Calu3 (cell line): ENCODE measurements at regions not wholly inside any gene's neighbourhood (a gene's known extent, or its start where the extent isn't known, plus 50 kb on each side); places are given as distances from the start of the nearest gene placed in this dataset.

Source experiments
- BruUV-seq: library from RNA; stranded (reverse); fragments of 400-500 nt; replicated peaks from 2 replicates; lab custom pipeline; 2021; lab: Mats Ljungman, UMichigan
- CTCF ChIA-PET: fragments of 300-600 bp; sonication (Branson Sonifier 250); formaldehyde crosslinking; loops from one replicate; lab custom pipeline; 2022; ENCODE audit warnings: antibody characterized with exemption; lab: Charles Lee
- DNase-seq: peaks from one replicate; pipeline ENCODE4 v3.0.0; 2022
- H3K27ac Mint-ChIP-seq: one replicate; pipeline ENCODE4 v1.8.0; 2022; ENCODE audit warnings: mixed read lengths; ENCODE audit not compliant: unreplicated experiment
- H3K27me3 Mint-ChIP-seq: one replicate; pipeline ENCODE4 v1.8.0; 2022; ENCODE audit warnings: mixed read lengths; ENCODE audit not compliant: unreplicated experiment
- H3K36me3 Mint-ChIP-seq: one replicate; pipeline ENCODE4 v1.8.0; 2022; ENCODE audit warnings: mild to moderate bottlenecking, moderate library complexity, mixed read lengths; ENCODE audit not compliant: insufficient read depth, unreplicated experiment
- H3K4me1 Mint-ChIP-seq: one replicate; pipeline ENCODE4 v1.8.0; 2022; ENCODE audit warnings: mild to moderate bottlenecking, low read depth, mixed read lengths; ENCODE audit not compliant: unreplicated experiment
- H3K4me3 Mint-ChIP-seq: one replicate; pipeline ENCODE4 v1.8.0; 2022; ENCODE audit warnings: mild to moderate bottlenecking, low read depth, moderate library complexity, mixed read lengths; ENCODE audit not compliant: unreplicated experiment
- H3K9me3 Mint-ChIP-seq: one replicate; pipeline ENCODE4 v1.8.0; 2022; ENCODE audit warnings: low read depth, mixed read lengths; ENCODE audit not compliant: unreplicated experiment
- intact Hi-C: fragments of 100-400 bp; cut with micrococcal nuclease; formaldehyde crosslinking; loops from one replicate; pipeline ENCODE4 v1.10.0; 2022; ENCODE audit not compliant: unreplicated experiment
- TF ChIP-seq, protein P1 (sequence below): fragments of 200-600 bp; IDR thresholded peaks from one replicate; pipeline ENCODE4 v1.8.0; 2022; ENCODE audit warnings: antibody characterized with exemption; ENCODE audit not compliant: unreplicated experiment

DNA sequence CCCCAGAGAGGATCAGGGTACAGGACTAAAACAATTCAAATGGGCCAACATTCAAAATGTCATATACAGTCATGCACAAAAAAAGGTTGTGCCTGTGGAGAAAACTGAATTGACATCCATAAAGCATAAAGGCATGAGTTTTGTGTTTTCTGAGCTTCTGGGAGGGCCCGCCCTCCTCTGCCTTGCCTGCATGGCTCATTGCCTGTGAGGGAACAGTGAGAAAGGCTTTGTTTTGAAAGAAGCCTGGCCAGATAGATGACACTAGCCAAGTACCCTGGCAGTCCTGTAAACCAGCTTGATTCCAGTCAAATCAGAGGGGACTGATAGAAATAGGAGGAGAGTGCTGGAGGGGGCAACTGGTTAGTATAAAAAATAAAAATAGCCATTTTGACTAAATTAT is 194.3 kb downstream of the KIT start:
- CTCF ChIA-PET: no interaction called here
- TF ChIP-seq, protein P1, sequence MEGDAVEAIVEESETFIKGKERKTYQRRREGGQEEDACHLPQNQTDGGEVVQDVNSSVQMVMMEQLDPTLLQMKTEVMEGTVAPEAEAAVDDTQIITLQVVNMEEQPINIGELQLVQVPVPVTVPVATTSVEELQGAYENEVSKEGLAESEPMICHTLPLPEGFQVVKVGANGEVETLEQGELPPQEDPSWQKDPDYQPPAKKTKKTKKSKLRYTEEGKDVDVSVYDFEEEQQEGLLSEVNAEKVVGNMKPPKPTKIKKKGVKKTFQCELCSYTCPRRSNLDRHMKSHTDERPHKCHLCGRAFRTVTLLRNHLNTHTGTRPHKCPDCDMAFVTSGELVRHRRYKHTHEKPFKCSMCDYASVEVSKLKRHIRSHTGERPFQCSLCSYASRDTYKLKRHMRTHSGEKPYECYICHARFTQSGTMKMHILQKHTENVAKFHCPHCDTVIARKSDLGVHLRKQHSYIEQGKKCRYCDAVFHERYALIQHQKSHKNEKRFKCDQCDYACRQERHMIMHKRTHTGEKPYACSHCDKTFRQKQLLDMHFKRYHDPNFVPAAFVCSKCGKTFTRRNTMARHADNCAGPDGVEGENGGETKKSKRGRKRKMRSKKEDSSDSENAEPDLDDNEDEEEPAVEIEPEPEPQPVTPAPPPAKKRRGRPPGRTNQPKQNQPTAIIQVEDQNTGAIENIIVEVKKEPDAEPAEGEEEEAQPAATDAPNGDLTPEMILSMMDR: no peak

DNA sequence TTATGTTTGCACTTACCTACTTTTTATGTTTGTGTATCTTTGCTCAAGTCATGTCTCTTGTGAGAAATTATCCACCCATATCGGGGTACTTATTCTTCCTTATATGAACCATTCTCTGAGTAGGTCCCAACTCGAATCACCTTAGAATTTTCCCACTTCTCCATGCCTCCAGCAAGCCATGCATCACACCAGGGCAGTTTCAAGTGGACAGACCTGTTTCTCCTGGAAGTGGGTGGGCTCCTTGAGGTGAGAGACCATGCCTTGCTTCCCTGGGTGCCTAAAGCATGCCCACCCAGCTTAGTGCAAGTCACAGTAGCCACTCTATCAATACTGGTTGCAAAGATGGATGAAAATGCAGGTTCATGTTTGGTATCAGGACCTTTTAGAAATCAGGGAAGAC is 187.2 kb downstream of the KIT start:
- intact Hi-C loops: no loop called here
- CTCF ChIA-PET: interaction anchor here (0.6 kb wide), 1 partner anchor 91 kb away, joined by 3 read pairs; no protein-coding TSS in a partner anchor
- Mint-ChIP-seq H3K9me3 (no peaks in the 10 kb centered on the region), H3K27me3 (no peaks in the 10 kb centered on the region), H3K36me3 (no peaks in the 10 kb centered on the region), H3K4me3 (no peak overlapping the region), H3K27ac (no peak overlapping the region), H3K4me1 (no peaks in the 10 kb centered on the region)
- TF ChIP-seq, protein P1: no peak
- no TSS peak for BruUV-seq
- no peak for DNase-seq

More for the DNA sequence above, 194.3 kb downstream of the KIT start:
- no TSS peak for BruUV-seq
- DNase-seq: no peak
- Mint-ChIP-seq H3K4me3 (no peak overlapping the region), H3K4me1 (no peaks in the 10 kb centered on the region), H3K9me3 (no peaks in the 10 kb centered on the region), H3K27me3 (peaks cover 8% of the 10 kb centered on the region), H3K27ac (no peak overlapping the region), H3K36me3 (no peaks in the 10 kb centered on the region)
- intact Hi-C loops: loop anchor here (10.0 kb wide), 1 partner anchor 113 kb away; no protein-coding TSS in a partner anchor

DNA sequence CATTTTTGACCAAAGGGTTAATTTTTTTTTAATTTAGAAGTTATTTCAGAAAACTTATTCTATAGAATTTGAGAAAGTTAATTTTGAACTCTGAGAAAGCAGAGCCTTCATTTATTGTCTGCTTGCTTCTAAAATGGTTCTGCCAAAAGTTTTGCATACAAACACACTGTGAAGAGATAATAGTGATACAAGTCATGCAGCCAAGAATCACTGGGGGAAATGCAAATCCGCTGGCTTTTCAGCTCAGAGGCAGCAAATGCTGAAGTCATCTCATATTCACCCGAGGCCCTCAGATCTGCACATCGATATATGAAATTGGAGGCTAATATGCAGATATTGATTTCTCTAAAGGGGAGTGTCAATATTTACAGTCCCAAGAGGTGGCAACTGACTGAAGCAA is 186.2 kb downstream of the KIT start:
- CTCF ChIA-PET: no interaction called here
- no peaks in the 10 kb centered on the region for H3K36me3 Mint-ChIP-seq
- no peaks in the 10 kb centered on the region for H3K27me3 Mint-ChIP-seq
- H3K27ac Mint-ChIP-seq: no peak overlapping the region
- BruUV-seq: no TSS peak
- TF ChIP-seq, protein P1: no peak
- no peak for DNase-seq
- H3K9me3 Mint-ChIP-seq: no peaks in the 10 kb centered on the region
- intact Hi-C loops: no loop called here
- H3K4me1 Mint-ChIP-seq: no peaks in the 10 kb centered on the region
- no peak overlapping the region for H3K4me3 Mint-ChIP-seq

DNA sequence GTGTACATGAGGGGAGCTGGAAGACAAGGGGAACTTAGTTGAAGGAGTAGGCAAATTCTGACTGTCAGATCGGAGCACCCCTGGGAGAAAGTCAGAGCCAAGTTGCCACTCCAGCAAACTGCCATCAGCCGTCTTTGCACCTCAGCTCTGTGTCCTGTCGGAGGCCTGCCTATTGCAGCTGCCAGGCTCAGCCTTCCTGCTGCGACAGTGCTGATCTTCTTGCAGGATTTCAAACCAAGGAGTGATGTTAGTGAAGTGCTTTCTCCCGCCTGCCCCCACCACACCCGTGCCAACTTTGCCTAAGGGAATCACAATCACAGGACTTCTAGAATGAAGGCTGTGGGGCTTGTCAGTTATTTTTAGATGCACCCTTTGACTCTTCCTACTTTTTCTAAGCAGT is 185.3 kb downstream of the KIT start:
- Mint-ChIP-seq H3K27ac (no peak overlapping the region), H3K27me3 (no peaks in the 10 kb centered on the region), H3K4me1 (no peaks in the 10 kb centered on the region), H3K36me3 (no peaks in the 10 kb centered on the region), H3K4me3 (no peak overlapping the region), H3K9me3 (no peaks in the 10 kb centered on the region)
- intact Hi-C loops: no loop called here
- TF ChIP-seq, protein P1: no peak
- DNase-seq: no peak
- CTCF ChIA-PET: no interaction called here
- BruUV-seq: no TSS peak
